Adrenal gland (tissue), 5 donors: ENCODE measurements at regions not wholly inside any gene's neighbourhood (a gene's known extent, or its start where the extent isn't known, plus 50 kb on each side); places are given as distances from the start of the nearest gene placed in this dataset.

Experiments
- CTCF ChIP-seq, 6 experiments: fragments of 450-650 bp in 4 of 6; fragments of 200-600 bp in 2 of 6; sonication (generic) in 1 of 6; IDR thresholded peaks; 1 replicate in 5 of 6; 2 replicates in 1 of 6; pipeline versions ENCODE4 v1.5.1 to v1.8.0; 2016 to 2021; ENCODE audit warnings: antibody characterized with exemption in 6 of 6, mild to moderate bottlenecking in 2 of 6, moderate library complexity in 1 of 6
- POLR2A ChIP-seq, 2 donors: fragments of 450-650 bp; IDR thresholded peaks; one replicate each; pipeline ENCODE4 v1.6.1; 2017; ENCODE audit warnings: antibody characterized with exemption in 2 of 2, mild to moderate bottlenecking in 2 of 2, moderate library complexity in 1 of 2
- donor health status: DM: no; HTN: no; CAD: no.

DNA sequence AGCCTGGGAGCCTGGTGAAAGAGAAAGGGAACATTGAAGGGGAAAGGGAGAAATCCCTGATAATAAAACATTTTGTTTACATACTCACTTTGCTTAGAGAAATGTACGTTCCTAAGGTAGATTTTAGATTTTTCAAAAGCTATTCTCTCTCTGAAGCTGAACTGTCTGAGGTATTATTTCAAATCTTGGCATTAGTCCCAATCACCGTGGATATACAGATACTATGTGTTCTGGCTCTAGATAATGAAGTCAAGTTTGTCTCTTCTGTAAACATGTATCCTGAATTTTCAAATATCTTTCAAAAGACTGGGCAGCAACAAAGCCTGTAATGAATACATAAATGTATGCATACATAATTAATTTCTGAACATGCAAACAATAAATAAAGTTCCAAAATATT lies 1104.2 kb upstream of the FAM98A start:
- no peak for TF ChIP-seq CTCF (IDR thresholded peaks at IDR 0.05)
- no peak for TF ChIP-seq POLR2A (IDR thresholded peaks at IDR 0.05)
